ENCODE measurements at regions not wholly inside any gene's neighbourhood (a gene's known extent, or its start where the extent isn't known, plus 50 kb on each side); places are given as distances from the start of the nearest gene placed in this dataset.
"Not testable (repeated sequence)": the region's sequence is repeated elsewhere in the genome, so short reads cannot be mapped to it uniquely, and the experiment has no call there.

DNA sequence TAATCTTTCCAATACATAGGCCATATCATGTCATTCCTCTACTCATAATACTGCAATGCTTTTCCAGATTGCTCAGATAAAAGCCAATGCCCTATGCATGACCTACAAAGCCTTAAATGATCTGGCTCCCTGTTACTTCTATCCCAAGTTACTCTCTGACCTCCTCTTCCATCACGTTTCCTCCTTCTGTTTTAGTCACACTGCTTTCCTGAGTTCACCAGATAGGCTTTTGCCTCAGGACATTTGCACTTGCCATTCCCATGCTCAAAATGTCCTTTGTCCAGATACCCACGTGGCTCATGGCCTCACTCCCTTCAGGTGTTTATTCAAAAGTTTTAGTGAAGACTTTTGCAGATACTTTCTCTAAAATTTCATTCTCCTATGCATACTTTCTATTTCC, 138.7 kb upstream of the PRICKLE1 start:
- Histone ChIP-seq H3K4me3 (ENCODE audit: low read length) (no peak overlapping the region), H3K36me3 (ENCODE audit: insufficient read depth, low read depth, low read length) (no peaks in the 10 kb centered on the region), H3K4me1 (ENCODE audit: insufficient read depth, low read length) (no peaks in the 10 kb centered on the region), H3K9me3 (ENCODE audit: insufficient read depth, low read depth, low read length) (peaks cover 22% of the 10 kb centered on the region), H3K9ac (ENCODE audit: low read depth, low read length) (no peak overlapping the region), H3K27ac (ENCODE audit: low read length) (no peak overlapping the region), H3K27me3 (ENCODE audit: insufficient read depth, low read length) (no peaks in the 10 kb centered on the region)

DNA sequence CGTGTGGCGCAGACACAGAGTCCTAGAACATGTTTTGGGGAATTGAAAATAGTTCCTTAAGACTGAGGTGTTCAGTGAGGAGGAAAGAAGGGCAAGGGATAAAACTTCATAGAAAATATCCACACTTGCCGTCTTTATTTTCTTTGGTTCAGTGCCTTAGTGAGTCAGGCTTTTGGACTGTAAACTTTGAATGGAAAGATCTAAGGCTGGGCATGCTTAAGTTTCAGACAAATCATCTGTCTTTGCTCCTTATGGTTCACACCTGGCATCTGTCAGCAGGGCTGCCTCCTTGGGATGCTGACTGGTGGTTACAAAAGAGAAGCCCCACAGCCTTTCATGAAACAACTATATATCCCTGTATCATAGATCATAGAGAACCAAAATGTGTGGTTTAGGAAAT, 136.3 kb upstream of the PRICKLE1 start:
- Histone ChIP-seq H3K4me3 (ENCODE audit: low read length) (no peak overlapping the region), H3K27me3 (ENCODE audit: insufficient read depth, low read length) (no peaks in the 10 kb centered on the region), H3K9ac (ENCODE audit: low read depth, low read length) (no peak overlapping the region), H3K36me3 (ENCODE audit: insufficient read depth, low read depth, low read length) (no peaks in the 10 kb centered on the region), H3K27ac (ENCODE audit: low read length) (no peak overlapping the region), H3K9me3 (ENCODE audit: insufficient read depth, low read depth, low read length) (peaks cover 22% of the 10 kb centered on the region), H3K4me1 (ENCODE audit: insufficient read depth, low read length) (no peaks in the 10 kb centered on the region)

DNA sequence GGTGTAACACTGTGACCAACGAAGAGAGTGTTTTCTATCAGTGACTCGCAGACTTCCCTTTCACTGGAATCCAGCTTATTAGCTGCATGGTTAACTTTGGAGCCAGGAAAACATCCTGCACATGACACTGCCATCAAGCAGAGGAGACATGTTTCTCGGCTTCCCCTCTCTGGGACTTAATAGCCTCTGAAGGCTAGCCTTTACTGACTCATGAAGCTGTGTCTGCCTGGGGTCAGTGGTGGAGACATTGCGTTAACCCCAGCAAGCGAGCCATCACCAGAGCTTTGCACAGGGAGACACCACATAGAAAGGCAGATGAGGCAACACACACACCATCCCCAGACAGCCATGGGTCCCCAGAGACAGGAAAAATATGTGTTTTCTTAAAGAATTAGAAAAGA, 126.9 kb upstream of the PRICKLE1 start:
- Histone ChIP-seq H3K27ac (ENCODE audit: low read length) (no peak overlapping the region), H3K27me3 (ENCODE audit: insufficient read depth, low read length) (no peaks in the 10 kb centered on the region), H3K4me3 (ENCODE audit: low read length) (no peak overlapping the region), H3K36me3 (ENCODE audit: insufficient read depth, low read depth, low read length) (no peaks in the 10 kb centered on the region), H3K9me3 (ENCODE audit: insufficient read depth, low read depth, low read length) (no peaks in the 10 kb centered on the region), H3K9ac (ENCODE audit: low read depth, low read length) (no peak overlapping the region), H3K4me1 (ENCODE audit: insufficient read depth, low read length) (no peaks in the 10 kb centered on the region)

DNA sequence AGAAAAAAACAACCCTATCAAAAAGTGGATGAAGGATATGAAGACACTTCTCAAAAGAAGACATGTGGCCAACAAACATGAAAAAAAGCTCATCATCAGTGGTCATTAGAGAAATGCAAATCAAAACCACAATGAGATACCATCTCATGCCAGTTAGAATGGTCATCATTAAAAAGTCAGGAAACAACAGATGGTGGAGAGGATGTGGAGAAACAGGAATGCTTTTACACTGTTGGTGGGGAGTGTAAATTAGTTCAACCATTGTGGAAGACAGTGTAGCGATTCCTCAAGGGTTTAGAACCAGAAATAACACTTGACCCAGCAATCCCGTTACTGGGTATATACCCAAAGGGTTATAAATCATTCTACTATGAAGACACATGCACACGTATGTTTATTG, 124.0 kb upstream of the PRICKLE1 start:
- not testable (repeated sequence) for H3K27ac ChIP-seq (ENCODE audit: low read length); H3K4me3 ChIP-seq (ENCODE audit: low read length)

DNA sequence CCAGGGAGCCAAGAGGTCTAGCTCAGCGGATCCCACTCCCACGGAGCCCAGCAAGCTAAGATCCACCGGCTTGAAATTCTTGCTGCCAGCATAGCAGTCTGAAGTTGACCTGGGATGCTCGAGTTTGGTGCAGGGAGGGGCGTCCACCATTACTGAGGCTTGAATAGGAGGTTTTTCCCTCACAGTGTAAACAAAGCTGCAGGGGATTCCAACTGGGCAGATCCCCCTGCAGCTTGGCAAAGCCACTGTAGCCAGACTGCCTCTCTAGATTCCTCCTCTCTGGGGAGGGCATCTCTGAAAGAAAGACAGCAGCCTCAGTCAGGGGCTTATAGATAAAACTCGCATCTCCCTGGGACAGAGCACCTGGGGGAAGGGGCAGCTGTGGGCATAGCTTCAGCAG, 118.8 kb upstream of the PRICKLE1 start:
- not testable (repeated sequence) for H3K4me1 ChIP-seq (ENCODE audit: insufficient read depth, low read length); H3K9me3 ChIP-seq (ENCODE audit: insufficient read depth, low read depth, low read length); H3K9ac ChIP-seq (ENCODE audit: low read depth, low read length); H3K36me3 ChIP-seq (ENCODE audit: insufficient read depth, low read depth, low read length); H3K27me3 ChIP-seq (ENCODE audit: insufficient read depth, low read length); H3K4me3 ChIP-seq (ENCODE audit: low read length); H3K27ac ChIP-seq (ENCODE audit: low read length)

More for the DNA sequence above, 124.0 kb upstream of the PRICKLE1 start:
- H3K4me1 ChIP-seq (ENCODE audit: insufficient read depth, low read length); H3K9ac ChIP-seq (ENCODE audit: low read depth, low read length); H3K9me3 ChIP-seq (ENCODE audit: insufficient read depth, low read depth, low read length); H3K36me3 ChIP-seq (ENCODE audit: insufficient read depth, low read depth, low read length); H3K27me3 ChIP-seq (ENCODE audit: insufficient read depth, low read length): not testable (repeated sequence)

DNA sequence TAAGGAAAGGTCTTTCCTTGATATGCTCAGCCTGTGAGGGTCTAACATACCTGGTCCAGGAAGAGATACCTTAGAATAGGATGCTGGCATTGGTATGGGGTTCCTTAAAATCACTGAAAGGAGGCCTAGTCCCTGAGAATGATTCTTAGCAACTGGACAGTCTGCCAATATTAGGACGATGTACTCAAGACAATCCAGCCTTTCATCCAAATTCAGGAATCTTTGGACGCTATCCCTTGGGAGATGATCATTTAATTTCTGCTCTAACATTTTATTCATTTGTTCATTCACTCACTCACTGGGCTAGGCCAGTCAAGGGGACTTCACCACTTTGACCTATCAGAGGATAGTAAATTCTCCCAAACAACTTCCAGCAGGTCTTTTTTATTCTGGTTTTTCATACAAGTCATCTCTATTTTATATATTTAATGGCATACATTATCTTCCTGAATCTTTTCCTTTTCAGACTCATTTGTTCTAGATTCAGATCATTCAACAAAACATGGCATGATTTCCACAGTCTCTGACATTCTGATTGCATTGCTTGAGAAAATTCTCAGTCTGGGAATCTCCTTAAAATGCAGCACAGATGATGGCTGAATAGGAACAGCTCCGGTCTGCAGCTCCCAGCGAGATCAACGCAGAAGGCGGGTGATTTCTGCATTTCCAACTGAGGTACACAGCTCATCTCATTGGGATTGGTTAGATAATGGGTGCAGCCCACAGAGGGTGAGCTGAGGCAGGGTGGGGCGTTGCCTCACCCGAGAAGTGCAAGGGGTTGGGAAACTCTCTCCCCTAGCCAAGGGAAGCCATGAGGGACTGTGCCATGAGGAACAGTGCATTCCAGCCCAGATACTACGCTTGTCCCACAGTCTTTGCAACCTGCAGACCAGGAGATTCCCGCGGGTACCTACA, 118.0 kb upstream of the PRICKLE1 start:
- H3K4me1 ChIP-seq (ENCODE audit: insufficient read depth, low read length): no peaks in the 10 kb centered on the region
- no peak overlapping the region for H3K4me3 ChIP-seq (ENCODE audit: low read length)
- no peaks in the 10 kb centered on the region for H3K27me3 ChIP-seq (ENCODE audit: insufficient read depth, low read length)
- H3K9me3 ChIP-seq (ENCODE audit: insufficient read depth, low read depth, low read length): no peaks in the 10 kb centered on the region
- no peak overlapping the region for H3K9ac ChIP-seq (ENCODE audit: low read depth, low read length)
- H3K27ac ChIP-seq (ENCODE audit: low read length): no peak overlapping the region
- no peaks in the 10 kb centered on the region for H3K36me3 ChIP-seq (ENCODE audit: insufficient read depth, low read depth, low read length)

DNA sequence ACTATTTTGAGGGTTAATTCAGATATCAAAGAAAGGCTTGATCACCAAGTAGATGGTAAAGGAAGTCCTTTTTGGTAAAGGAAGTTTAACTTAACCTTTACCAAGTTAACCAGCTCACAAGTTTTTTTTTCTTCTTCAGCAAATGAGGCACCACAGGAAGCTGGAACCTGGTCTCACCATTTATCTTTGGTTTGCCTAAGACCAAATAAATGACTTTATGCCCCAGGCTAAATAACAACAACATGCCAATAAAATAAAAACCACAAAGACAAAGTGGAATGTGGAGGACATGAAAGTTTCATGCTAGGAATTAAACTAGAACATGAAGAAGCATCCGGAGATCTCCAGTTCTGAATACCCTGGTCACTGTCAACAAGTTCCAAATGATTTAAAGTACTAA, 116.8 kb upstream of the PRICKLE1 start:
- no peaks in the 10 kb centered on the region for H3K27me3 ChIP-seq (ENCODE audit: insufficient read depth, low read length)
- no peaks in the 10 kb centered on the region for H3K4me1 ChIP-seq (ENCODE audit: insufficient read depth, low read length)
- no peak overlapping the region for H3K27ac ChIP-seq (ENCODE audit: low read length)
- no peak overlapping the region for H3K4me3 ChIP-seq (ENCODE audit: low read length)
- H3K36me3 ChIP-seq (ENCODE audit: insufficient read depth, low read depth, low read length): no peaks in the 10 kb centered on the region
- H3K9me3 ChIP-seq (ENCODE audit: insufficient read depth, low read depth, low read length): no peaks in the 10 kb centered on the region
- no peak overlapping the region for H3K9ac ChIP-seq (ENCODE audit: low read depth, low read length)

DNA sequence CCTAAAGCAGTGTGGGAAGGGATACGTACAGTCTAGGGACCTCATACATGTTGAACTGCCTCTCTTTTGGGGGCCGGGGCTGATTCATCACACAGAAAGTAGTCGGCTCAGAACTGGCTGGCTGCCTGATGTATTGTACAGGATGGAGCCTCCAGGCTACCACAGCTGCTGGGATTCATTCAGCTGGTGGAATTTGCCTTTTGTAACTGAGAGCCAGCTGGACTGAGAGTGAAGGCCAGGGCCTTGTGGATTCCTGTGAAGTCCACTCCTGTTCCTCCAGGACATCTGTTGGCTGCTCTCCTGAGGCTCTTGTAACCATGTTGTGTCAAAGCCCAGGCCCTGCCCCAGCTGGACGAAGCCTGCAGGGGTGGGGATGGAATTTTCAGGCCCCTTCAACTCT, 116.3 kb upstream of the PRICKLE1 start:
- Histone ChIP-seq H3K27ac (ENCODE audit: low read length) (no peak overlapping the region), H3K4me3 (ENCODE audit: low read length) (no peak overlapping the region), H3K9me3 (ENCODE audit: insufficient read depth, low read depth, low read length) (no peaks in the 10 kb centered on the region), H3K36me3 (ENCODE audit: insufficient read depth, low read depth, low read length) (no peaks in the 10 kb centered on the region), H3K9ac (ENCODE audit: low read depth, low read length) (no peak overlapping the region), H3K27me3 (ENCODE audit: insufficient read depth, low read length) (no peaks in the 10 kb centered on the region), H3K4me1 (ENCODE audit: insufficient read depth, low read length) (no peaks in the 10 kb centered on the region)

DNA sequence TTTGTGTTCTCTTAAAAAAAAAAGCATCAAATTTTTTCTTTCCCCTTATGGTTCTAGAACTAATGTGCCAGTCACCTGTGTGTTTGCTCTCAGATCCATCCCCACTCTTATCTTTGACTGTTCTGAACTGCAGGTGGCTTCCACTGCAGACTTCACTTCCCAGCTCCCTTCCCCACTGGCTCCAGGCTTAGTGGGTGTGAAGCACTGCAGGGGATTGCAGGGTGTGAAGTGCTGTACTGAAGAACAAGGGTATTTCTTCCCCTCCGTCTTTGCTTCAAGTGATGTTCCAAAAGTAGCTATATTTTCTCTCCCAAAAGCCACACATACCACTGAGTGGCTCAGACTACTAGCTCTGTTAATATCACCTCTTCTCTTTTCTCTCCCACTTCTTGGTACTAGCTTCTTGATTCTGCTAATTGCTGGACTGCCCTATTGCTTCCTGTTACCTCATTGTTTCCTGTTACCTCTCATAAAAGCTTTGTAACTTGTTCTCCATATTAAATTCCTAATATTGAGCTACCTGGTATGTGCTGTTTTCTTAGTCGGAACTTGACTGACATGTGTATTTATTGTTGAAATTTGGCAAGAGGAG, 115.4 kb upstream of the PRICKLE1 start:
- Histone ChIP-seq H3K27ac (ENCODE audit: low read length) (no peak overlapping the region), H3K27me3 (ENCODE audit: insufficient read depth, low read length) (no peaks in the 10 kb centered on the region), H3K9me3 (ENCODE audit: insufficient read depth, low read depth, low read length) (no peaks in the 10 kb centered on the region), H3K36me3 (ENCODE audit: insufficient read depth, low read depth, low read length) (no peaks in the 10 kb centered on the region), H3K4me1 (ENCODE audit: insufficient read depth, low read length) (no peaks in the 10 kb centered on the region), H3K9ac (ENCODE audit: low read depth, low read length) (no peak overlapping the region), H3K4me3 (ENCODE audit: low read length) (no peak overlapping the region)

DNA sequence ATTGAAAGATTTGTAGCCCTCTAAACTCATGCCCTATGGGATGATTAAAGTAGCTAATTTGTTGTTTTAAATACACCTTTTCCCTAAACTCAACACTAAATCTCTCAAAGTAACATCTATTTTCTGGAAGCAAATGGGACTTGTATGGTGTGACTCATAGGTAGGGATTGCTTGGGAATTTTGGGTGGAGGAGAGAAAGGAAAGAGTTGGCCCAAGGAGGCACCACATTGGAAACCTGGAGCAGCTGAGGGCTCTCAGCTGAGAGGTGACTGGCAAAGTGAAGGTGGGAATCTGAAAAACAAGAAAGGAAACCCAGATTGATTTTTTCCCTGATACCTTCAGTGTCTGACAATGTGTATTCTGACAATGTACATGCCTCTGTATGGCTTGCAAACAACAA, 114.8 kb upstream of the PRICKLE1 start:
- Histone ChIP-seq H3K27ac (ENCODE audit: low read length) (no peak overlapping the region), H3K4me1 (ENCODE audit: insufficient read depth, low read length) (no peaks in the 10 kb centered on the region), H3K9me3 (ENCODE audit: insufficient read depth, low read depth, low read length) (no peaks in the 10 kb centered on the region), H3K36me3 (ENCODE audit: insufficient read depth, low read depth, low read length) (no peaks in the 10 kb centered on the region), H3K4me3 (ENCODE audit: low read length) (no peak overlapping the region), H3K9ac (ENCODE audit: low read depth, low read length) (no peak overlapping the region), H3K27me3 (ENCODE audit: insufficient read depth, low read length) (no peaks in the 10 kb centered on the region)

DNA sequence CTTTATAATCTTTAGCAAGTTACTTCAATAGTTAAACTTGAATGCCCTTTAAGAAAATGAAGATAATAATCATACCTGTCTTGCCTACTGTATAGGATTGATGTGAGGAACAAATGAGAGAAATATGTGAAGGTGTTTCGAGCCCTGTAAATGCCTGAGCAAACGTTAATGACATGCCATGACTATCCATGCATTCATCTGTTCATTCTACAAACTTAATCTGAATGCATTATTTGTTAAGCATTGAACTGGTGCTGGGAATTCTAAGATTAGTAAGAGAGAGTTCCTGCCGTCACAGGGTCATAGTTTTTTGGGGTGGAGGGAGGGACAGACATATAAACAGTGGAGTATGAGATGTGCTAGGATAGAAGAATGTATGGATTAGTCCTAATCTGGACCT, 111.5 kb upstream of the PRICKLE1 start:
- H3K27me3 ChIP-seq (ENCODE audit: insufficient read depth, low read length): no peaks in the 10 kb centered on the region
- no peaks in the 10 kb centered on the region for H3K4me1 ChIP-seq (ENCODE audit: insufficient read depth, low read length)
- no peak overlapping the region for H3K4me3 ChIP-seq (ENCODE audit: low read length)
- H3K27ac ChIP-seq (ENCODE audit: low read length): no peak overlapping the region
- H3K36me3 ChIP-seq (ENCODE audit: insufficient read depth, low read depth, low read length): no peaks in the 10 kb centered on the region
- H3K9me3 ChIP-seq (ENCODE audit: insufficient read depth, low read depth, low read length): no peaks in the 10 kb centered on the region
- H3K9ac ChIP-seq (ENCODE audit: low read depth, low read length): no peak overlapping the region

DNA sequence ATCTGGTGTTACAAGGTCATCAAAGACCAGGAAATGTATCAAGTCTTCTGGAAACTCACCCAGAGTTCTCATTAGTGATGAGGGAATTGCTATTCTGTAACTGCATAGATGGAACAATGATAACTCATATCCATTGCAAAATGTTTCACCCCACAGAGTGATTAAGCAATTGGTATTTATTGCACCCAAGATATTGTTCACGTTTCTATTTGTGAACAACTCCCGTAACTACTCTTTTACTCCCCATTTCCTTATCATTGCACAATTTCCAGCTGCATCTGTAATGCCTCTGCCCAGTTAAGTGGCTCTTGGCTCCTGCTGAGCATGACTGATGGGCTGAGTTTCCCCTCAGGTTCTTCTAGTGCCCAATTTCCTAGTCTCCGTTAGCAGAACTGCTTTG, 108.7 kb upstream of the PRICKLE1 start:
- Histone ChIP-seq H3K4me3 (ENCODE audit: low read length) (no peak overlapping the region), H3K27me3 (ENCODE audit: insufficient read depth, low read length) (no peaks in the 10 kb centered on the region), H3K4me1 (ENCODE audit: insufficient read depth, low read length) (peaks cover under 1% of the 10 kb centered on the region; the same call in 1 of the 2 replicates), H3K9me3 (ENCODE audit: insufficient read depth, low read depth, low read length) (no peaks in the 10 kb centered on the region), H3K9ac (ENCODE audit: low read depth, low read length) (no peak overlapping the region), H3K36me3 (ENCODE audit: insufficient read depth, low read depth, low read length) (no peaks in the 10 kb centered on the region), H3K27ac (ENCODE audit: low read length) (no peak overlapping the region)
